HCT116 (cell line): ENCODE measurements at regions not wholly inside any gene's neighbourhood (a gene's known extent, or its start where the extent isn't known, plus 50 kb on each side); places are given as distances from the start of the nearest gene placed in this dataset.

Experiments
- EGR1 ChIP-seq: IDR thresholded peaks from 2 replicates; pipeline ENCODE4 v1.6.1; 2012; ENCODE audit warnings: low read depth
- EZH2 ChIP-seq: fragments of 200-600 bp; sonication (generic); IDR thresholded peaks from 2 replicates; pipeline ENCODE4 v1.6.1; 2017; ENCODE audit warnings: antibody characterized with exemption, mixed run types
- POLR2A ChIP-seq: IDR thresholded peaks from 2 replicates; pipeline ENCODE4 v1.7.0; 2011; ENCODE audit warnings: borderline replicate concordance; ENCODE audit not compliant: insufficient read depth, insufficient read length; ENCODE audit errors: extremely low read depth
- POLR2AphosphoS5 ChIP-seq: IDR thresholded peaks from 2 replicates; pipeline ENCODE4 v1.6.1; 2011; ENCODE audit warnings: mild to moderate bottlenecking, low read depth, low read length, moderate library complexity
- RAD21 ChIP-seq: IDR thresholded peaks from 2 replicates; pipeline ENCODE4 v1.6.1; 2012; ENCODE audit warnings: low read depth, mild to moderate bottlenecking
- TF ChIP-seq, protein P1 (sequence below): IDR thresholded peaks from 2 replicates; pipeline ENCODE4 v1.6.1; 2012
- TF ChIP-seq, protein P2 (sequence below), 3 experiments: fragments of 200-600 bp in 1 of 3; sonication (generic) in 1 of 3; IDR thresholded peaks in 2 of 3; conservative IDR thresholded peaks in 1 of 3; 2 replicates each; pipeline ENCODE4 v1.5.1; 2012 to 2017; ENCODE audit warnings: low read depth in 2 of 3, low read length in 2 of 3, antibody characterized with exemption in 1 of 3, borderline replicate concordance in 1 of 3, control low read depth in 1 of 3, mild to moderate bottlenecking in 1 of 3, mixed read lengths in 1 of 3, mixed run types in 1 of 3, moderate library complexity in 1 of 3; ENCODE audit not compliant: insufficient read depth in 1 of 3
- TF ChIP-seq, protein P3 (sequence below): IDR thresholded peaks from 2 replicates; pipeline ENCODE4 v1.6.1; 2012; ENCODE audit warnings: low read depth

DNA sequence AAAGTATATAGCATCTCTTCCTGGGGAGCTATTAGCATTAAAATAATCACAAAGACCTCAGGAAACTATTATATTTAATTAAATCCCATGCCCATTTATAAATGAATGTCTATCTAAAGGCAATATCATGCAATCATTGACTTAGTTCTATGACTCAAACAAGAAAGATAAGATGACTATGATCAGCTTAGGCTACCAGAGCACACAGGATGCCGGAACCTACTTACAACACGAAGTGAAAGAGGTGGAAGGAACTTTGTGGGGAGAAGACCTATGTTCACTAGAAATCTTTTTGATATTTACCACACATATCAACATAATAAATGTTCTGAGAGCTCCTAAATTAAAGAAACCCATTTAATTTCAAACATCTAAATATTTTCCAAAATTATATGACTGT is 344.2 kb upstream of the CYLC2 start:
- TF ChIP-seq, protein P1, sequence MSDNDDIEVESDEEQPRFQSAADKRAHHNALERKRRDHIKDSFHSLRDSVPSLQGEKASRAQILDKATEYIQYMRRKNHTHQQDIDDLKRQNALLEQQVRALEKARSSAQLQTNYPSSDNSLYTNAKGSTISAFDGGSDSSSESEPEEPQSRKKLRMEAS = no peak
- TF ChIP-seq, protein P2, sequence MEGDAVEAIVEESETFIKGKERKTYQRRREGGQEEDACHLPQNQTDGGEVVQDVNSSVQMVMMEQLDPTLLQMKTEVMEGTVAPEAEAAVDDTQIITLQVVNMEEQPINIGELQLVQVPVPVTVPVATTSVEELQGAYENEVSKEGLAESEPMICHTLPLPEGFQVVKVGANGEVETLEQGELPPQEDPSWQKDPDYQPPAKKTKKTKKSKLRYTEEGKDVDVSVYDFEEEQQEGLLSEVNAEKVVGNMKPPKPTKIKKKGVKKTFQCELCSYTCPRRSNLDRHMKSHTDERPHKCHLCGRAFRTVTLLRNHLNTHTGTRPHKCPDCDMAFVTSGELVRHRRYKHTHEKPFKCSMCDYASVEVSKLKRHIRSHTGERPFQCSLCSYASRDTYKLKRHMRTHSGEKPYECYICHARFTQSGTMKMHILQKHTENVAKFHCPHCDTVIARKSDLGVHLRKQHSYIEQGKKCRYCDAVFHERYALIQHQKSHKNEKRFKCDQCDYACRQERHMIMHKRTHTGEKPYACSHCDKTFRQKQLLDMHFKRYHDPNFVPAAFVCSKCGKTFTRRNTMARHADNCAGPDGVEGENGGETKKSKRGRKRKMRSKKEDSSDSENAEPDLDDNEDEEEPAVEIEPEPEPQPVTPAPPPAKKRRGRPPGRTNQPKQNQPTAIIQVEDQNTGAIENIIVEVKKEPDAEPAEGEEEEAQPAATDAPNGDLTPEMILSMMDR (IDR thresholded peaks at IDR 0.05 in 2 of 3, conservative IDR thresholded peaks at IDR 0.05 in 1 of 3; ENCODE audit: borderline replicate concordance in 1 of 3, insufficient read depth in 1 of 3, low read depth in 2 of 3, low read length in 2 of 3) = no peak
- TF ChIP-seq POLR2AphosphoS5 = no peak
- TF ChIP-seq, protein P3, sequence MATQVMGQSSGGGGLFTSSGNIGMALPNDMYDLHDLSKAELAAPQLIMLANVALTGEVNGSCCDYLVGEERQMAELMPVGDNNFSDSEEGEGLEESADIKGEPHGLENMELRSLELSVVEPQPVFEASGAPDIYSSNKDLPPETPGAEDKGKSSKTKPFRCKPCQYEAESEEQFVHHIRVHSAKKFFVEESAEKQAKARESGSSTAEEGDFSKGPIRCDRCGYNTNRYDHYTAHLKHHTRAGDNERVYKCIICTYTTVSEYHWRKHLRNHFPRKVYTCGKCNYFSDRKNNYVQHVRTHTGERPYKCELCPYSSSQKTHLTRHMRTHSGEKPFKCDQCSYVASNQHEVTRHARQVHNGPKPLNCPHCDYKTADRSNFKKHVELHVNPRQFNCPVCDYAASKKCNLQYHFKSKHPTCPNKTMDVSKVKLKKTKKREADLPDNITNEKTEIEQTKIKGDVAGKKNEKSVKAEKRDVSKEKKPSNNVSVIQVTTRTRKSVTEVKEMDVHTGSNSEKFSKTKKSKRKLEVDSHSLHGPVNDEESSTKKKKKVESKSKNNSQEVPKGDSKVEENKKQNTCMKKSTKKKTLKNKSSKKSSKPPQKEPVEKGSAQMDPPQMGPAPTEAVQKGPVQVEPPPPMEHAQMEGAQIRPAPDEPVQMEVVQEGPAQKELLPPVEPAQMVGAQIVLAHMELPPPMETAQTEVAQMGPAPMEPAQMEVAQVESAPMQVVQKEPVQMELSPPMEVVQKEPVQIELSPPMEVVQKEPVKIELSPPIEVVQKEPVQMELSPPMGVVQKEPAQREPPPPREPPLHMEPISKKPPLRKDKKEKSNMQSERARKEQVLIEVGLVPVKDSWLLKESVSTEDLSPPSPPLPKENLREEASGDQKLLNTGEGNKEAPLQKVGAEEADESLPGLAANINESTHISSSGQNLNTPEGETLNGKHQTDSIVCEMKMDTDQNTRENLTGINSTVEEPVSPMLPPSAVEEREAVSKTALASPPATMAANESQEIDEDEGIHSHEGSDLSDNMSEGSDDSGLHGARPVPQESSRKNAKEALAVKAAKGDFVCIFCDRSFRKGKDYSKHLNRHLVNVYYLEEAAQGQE = no peak
- TF ChIP-seq POLR2A = no peak
- no peak for TF ChIP-seq EGR1
- no peak for TF ChIP-seq RAD21
- TF ChIP-seq EZH2 = no peak
